ENCODE measurements at regions not wholly inside any gene's neighbourhood (a gene's known extent, or its start where the extent isn't known, plus 50 kb on each side); places are given as distances from the start of the nearest gene placed in this dataset.

DNA sequence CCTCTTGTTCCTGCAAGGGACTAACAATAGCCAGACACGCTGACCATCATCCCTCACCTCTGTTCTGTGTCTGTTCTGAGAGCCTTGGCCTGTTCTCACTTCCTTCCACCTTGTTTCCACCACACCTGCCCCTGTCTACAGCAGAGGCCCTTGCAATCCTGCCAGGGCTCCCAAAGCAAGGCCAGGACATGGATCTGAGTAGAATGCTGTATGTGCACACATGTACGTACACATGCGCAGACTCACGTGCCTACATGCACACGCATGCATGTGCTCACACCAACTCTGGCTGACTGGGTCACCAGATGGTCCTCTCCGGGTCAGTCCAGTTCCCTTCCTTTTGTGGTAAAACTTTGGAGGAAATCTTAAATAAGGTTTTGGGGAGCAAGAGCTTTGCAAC, 133.0 kb upstream of the C14orf180 start (continued):
- TF ChIP-seq RORB (CRISPR knock-in tag; IDR thresholded peaks at IDR 0.05): no peak
- TF ChIP-seq, protein P1, sequence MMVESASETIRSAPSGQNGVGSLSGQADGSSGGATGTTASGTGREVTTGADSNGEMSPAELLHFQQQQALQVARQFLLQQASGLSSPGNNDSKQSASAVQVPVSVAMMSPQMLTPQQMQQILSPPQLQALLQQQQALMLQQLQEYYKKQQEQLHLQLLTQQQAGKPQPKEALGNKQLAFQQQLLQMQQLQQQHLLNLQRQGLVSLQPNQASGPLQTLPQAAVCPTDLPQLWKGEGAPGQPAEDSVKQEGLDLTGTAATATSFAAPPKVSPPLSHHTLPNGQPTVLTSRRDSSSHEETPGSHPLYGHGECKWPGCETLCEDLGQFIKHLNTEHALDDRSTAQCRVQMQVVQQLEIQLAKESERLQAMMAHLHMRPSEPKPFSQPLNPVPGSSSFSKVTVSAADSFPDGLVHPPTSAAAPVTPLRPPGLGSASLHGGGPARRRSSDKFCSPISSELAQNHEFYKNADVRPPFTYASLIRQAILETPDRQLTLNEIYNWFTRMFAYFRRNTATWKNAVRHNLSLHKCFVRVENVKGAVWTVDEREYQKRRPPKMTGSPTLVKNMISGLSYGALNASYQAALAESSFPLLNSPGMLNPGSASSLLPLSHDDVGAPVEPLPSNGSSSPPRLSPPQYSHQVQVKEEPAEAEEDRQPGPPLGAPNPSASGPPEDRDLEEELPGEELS (CRISPR knock-in tag; IDR thresholded peaks at IDR 0.05): no peak

DNA sequence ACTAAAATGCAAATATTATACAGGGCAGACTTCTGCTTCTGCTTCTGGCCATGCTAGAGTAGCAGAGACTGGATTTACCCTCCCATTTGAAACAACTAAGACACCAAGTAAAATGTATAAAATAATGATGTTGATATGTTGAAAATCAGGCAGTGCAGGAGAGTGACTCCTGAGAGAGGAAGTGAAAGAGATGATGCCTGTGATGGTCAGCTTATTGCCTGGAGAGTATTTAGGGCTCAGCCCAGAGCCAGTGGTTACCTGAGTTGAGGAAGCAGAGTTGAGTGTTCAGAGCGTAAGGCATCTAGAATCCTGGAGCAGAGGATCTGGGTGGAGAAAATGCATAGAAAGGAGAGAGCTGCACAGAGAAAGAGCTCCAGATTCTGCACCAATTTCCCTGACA, 131.8 kb upstream of the C14orf180 start:
- Mint-ChIP-seq H3K4me3 (no peak overlapping the region), H3K4me1 (peaks cover 5% of the 10 kb centered on the region), H3K27me3 (ENCODE audit: low read depth) (peaks cover 7% of the 10 kb centered on the region), H3K36me3 (no peaks in the 10 kb centered on the region), H3K9me3 (peaks cover 36% of the 10 kb centered on the region), H3K27ac (no peak overlapping the region)
- no peak for DNase-seq (ENCODE audit: low spot score)
- ChIA-PET CTCF (no interaction called here), POLR2A (no interaction called here)
- ATAC-seq: no peak
- no peak for TF ChIP-seq ZNF671 (CRISPR knock-in tag; IDR thresholded peaks at IDR 0.05)
- TF ChIP-seq CBFB (CRISPR knock-in tag; IDR thresholded peaks at IDR 0.05; ENCODE audit: low read depth): no peak
- TF ChIP-seq, protein P2, sequence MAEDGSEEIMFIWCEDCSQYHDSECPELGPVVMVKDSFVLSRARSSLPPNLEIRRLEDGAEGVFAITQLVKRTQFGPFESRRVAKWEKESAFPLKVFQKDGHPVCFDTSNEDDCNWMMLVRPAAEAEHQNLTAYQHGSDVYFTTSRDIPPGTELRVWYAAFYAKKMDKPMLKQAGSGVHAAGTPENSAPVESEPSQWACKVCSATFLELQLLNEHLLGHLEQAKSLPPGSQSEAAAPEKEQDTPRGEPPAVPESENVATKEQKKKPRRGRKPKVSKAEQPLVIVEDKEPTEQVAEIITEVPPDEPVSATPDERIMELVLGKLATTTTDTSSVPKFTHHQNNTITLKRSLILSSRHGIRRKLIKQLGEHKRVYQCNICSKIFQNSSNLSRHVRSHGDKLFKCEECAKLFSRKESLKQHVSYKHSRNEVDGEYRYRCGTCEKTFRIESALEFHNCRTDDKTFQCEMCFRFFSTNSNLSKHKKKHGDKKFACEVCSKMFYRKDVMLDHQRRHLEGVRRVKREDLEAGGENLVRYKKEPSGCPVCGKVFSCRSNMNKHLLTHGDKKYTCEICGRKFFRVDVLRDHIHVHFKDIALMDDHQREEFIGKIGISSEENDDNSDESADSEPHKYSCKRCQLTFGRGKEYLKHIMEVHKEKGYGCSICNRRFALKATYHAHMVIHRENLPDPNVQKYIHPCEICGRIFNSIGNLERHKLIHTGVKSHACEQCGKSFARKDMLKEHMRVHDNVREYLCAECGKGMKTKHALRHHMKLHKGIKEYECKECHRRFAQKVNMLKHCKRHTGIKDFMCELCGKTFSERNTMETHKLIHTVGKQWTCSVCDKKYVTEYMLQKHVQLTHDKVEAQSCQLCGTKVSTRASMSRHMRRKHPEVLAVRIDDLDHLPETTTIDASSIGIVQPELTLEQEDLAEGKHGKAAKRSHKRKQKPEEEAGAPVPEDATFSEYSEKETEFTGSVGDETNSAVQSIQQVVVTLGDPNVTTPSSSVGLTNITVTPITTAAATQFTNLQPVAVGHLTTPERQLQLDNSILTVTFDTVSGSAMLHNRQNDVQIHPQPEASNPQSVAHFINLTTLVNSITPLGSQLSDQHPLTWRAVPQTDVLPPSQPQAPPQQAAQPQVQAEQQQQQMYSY (CRISPR knock-in tag; IDR thresholded peaks at IDR 0.05): no peak
- no peak for TF ChIP-seq HMGA2 (CRISPR knock-in tag; IDR thresholded peaks at IDR 0.05)
- TF ChIP-seq, protein P3, sequence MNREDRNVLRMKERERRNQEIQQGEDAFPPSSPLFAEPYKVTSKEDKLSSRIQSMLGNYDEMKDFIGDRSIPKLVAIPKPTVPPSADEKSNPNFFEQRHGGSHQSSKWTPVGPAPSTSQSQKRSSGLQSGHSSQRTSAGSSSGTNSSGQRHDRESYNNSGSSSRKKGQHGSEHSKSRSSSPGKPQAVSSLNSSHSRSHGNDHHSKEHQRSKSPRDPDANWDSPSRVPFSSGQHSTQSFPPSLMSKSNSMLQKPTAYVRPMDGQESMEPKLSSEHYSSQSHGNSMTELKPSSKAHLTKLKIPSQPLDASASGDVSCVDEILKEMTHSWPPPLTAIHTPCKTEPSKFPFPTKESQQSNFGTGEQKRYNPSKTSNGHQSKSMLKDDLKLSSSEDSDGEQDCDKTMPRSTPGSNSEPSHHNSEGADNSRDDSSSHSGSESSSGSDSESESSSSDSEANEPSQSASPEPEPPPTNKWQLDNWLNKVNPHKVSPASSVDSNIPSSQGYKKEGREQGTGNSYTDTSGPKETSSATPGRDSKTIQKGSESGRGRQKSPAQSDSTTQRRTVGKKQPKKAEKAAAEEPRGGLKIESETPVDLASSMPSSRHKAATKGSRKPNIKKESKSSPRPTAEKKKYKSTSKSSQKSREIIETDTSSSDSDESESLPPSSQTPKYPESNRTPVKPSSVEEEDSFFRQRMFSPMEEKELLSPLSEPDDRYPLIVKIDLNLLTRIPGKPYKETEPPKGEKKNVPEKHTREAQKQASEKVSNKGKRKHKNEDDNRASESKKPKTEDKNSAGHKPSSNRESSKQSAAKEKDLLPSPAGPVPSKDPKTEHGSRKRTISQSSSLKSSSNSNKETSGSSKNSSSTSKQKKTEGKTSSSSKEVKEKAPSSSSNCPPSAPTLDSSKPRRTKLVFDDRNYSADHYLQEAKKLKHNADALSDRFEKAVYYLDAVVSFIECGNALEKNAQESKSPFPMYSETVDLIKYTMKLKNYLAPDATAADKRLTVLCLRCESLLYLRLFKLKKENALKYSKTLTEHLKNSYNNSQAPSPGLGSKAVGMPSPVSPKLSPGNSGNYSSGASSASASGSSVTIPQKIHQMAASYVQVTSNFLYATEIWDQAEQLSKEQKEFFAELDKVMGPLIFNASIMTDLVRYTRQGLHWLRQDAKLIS (CRISPR knock-in tag; IDR thresholded peaks at IDR 0.05; ENCODE audit: borderline replicate concordance): no peak
- TF ChIP-seq, protein P4, sequence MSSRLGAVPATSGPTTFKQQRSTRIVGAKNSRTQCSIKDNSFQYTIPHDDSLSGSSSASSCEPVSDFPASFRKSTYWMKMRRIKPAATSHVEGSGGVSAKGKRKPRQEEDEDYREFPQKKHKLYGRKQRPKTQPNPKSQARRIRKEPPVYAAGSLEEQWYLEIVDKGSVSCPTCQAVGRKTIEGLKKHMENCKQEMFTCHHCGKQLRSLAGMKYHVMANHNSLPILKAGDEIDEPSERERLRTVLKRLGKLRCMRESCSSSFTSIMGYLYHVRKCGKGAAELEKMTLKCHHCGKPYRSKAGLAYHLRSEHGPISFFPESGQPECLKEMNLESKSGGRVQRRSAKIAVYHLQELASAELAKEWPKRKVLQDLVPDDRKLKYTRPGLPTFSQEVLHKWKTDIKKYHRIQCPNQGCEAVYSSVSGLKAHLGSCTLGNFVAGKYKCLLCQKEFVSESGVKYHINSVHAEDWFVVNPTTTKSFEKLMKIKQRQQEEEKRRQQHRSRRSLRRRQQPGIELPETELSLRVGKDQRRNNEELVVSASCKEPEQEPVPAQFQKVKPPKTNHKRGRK (CRISPR knock-in tag; IDR thresholded peaks at IDR 0.05; ENCODE audit: borderline replicate concordance): no peak
- TF ChIP-seq TCF7 (CRISPR knock-in tag; IDR thresholded peaks at IDR 0.05; ENCODE audit: low read depth): no peak
- no peak for TF ChIP-seq ZNF232 (CRISPR knock-in tag; IDR thresholded peaks at IDR 0.05)
- TF ChIP-seq, protein P5, sequence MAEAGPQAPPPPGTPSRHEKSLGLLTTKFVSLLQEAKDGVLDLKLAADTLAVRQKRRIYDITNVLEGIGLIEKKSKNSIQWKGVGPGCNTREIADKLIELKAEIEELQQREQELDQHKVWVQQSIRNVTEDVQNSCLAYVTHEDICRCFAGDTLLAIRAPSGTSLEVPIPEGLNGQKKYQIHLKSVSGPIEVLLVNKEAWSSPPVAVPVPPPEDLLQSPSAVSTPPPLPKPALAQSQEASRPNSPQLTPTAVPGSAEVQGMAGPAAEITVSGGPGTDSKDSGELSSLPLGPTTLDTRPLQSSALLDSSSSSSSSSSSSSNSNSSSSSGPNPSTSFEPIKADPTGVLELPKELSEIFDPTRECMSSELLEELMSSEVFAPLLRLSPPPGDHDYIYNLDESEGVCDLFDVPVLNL (CRISPR knock-in tag; IDR thresholded peaks at IDR 0.05; ENCODE audit: borderline replicate concordance, low read depth): no peak
- TF ChIP-seq ZBTB21 (CRISPR knock-in tag; IDR thresholded peaks at IDR 0.05; ENCODE audit: borderline replicate concordance): no peak
- TF ChIP-seq, protein P6, sequence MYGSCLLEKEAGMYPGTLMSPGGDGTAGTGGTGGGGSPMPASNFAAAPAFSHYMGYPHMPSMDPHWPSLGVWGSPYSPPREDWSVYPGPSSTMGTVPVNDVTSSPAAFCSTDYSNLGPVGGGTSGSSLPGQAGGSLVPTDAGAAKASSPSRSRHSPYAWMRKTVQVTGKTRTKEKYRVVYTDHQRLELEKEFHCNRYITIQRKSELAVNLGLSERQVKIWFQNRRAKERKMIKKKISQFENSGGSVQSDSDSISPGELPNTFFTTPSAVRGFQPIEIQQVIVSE (CRISPR knock-in tag; IDR thresholded peaks at IDR 0.05; ENCODE audit: borderline replicate concordance): no peak
- TF ChIP-seq, protein P7, sequence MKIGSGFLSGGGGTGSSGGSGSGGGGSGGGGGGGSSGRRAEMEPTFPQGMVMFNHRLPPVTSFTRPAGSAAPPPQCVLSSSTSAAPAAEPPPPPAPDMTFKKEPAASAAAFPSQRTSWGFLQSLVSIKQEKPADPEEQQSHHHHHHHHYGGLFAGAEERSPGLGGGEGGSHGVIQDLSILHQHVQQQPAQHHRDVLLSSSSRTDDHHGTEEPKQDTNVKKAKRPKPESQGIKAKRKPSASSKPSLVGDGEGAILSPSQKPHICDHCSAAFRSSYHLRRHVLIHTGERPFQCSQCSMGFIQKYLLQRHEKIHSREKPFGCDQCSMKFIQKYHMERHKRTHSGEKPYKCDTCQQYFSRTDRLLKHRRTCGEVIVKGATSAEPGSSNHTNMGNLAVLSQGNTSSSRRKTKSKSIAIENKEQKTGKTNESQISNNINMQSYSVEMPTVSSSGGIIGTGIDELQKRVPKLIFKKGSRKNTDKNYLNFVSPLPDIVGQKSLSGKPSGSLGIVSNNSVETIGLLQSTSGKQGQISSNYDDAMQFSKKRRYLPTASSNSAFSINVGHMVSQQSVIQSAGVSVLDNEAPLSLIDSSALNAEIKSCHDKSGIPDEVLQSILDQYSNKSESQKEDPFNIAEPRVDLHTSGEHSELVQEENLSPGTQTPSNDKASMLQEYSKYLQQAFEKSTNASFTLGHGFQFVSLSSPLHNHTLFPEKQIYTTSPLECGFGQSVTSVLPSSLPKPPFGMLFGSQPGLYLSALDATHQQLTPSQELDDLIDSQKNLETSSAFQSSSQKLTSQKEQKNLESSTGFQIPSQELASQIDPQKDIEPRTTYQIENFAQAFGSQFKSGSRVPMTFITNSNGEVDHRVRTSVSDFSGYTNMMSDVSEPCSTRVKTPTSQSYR (CRISPR knock-in tag; IDR thresholded peaks at IDR 0.05): no peak
- TF ChIP-seq, protein P8, sequence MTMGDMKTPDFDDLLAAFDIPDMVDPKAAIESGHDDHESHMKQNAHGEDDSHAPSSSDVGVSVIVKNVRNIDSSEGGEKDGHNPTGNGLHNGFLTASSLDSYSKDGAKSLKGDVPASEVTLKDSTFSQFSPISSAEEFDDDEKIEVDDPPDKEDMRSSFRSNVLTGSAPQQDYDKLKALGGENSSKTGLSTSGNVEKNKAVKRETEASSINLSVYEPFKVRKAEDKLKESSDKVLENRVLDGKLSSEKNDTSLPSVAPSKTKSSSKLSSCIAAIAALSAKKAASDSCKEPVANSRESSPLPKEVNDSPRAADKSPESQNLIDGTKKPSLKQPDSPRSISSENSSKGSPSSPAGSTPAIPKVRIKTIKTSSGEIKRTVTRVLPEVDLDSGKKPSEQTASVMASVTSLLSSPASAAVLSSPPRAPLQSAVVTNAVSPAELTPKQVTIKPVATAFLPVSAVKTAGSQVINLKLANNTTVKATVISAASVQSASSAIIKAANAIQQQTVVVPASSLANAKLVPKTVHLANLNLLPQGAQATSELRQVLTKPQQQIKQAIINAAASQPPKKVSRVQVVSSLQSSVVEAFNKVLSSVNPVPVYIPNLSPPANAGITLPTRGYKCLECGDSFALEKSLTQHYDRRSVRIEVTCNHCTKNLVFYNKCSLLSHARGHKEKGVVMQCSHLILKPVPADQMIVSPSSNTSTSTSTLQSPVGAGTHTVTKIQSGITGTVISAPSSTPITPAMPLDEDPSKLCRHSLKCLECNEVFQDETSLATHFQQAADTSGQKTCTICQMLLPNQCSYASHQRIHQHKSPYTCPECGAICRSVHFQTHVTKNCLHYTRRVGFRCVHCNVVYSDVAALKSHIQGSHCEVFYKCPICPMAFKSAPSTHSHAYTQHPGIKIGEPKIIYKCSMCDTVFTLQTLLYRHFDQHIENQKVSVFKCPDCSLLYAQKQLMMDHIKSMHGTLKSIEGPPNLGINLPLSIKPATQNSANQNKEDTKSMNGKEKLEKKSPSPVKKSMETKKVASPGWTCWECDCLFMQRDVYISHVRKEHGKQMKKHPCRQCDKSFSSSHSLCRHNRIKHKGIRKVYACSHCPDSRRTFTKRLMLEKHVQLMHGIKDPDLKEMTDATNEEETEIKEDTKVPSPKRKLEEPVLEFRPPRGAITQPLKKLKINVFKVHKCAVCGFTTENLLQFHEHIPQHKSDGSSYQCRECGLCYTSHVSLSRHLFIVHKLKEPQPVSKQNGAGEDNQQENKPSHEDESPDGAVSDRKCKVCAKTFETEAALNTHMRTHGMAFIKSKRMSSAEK (CRISPR knock-in tag; IDR thresholded peaks at IDR 0.05; ENCODE audit: borderline replicate concordance): no peak

Measured in WTC11 (cell line).